ENCODE measurements at regions not wholly inside any gene's neighbourhood (a gene's known extent, or its start where the extent isn't known, plus 50 kb on each side); places are given as distances from the start of the nearest gene placed in this dataset.

GRCh38 chr1:110752941-110753725 lies 78.4 kb upstream of the KCNA3 start:
- no peak overlapping the region for H3K27ac Mint-ChIP-seq
- no peak for DNase-seq (ENCODE audit: low spot score)
- peaks cover 48% of the 10 kb centered on the region for H3K27me3 Mint-ChIP-seq (ENCODE audit: low read depth)
- intact Hi-C loops (cut with micrococcal nuclease): no loop called here
- no peaks in the 10 kb centered on the region for H3K36me3 Mint-ChIP-seq (ENCODE audit: low read depth)
- no peak overlapping the region for H3K4me3 Mint-ChIP-seq (ENCODE audit: low read depth)
- H3K9me3 Mint-ChIP-seq: no peaks in the 10 kb centered on the region
- H3K4me1 Mint-ChIP-seq (ENCODE audit: low read depth): peaks cover 4% of the 10 kb centered on the region

- H3K36me3 Mint-ChIP-seq (ENCODE audit: low read depth): no peaks in the 10 kb centered on the region
- intact Hi-C loops (cut with micrococcal nuclease): no loop called here
- no peaks in the 10 kb centered on the region for H3K9me3 Mint-ChIP-seq
- no peak for DNase-seq (ENCODE audit: low spot score)
- H3K4me3 Mint-ChIP-seq (ENCODE audit: low read depth): no peak overlapping the region
- H3K4me1 Mint-ChIP-seq (ENCODE audit: low read depth): peaks cover 4% of the 10 kb centered on the region
- H3K27me3 Mint-ChIP-seq (ENCODE audit: low read depth): peaks cover 33% of the 10 kb centered on the region
- H3K27ac Mint-ChIP-seq: no peak overlapping the region
Measured at GRCh38 chr1:110750562-110750961, 75.8 kb upstream of the KCNA3 start.

GRCh38 chr1:110749960-110750359 lies 75.2 kb upstream of the KCNA3 start:
- Mint-ChIP-seq H3K27me3 (ENCODE audit: low read depth) (peaks cover 33% of the 10 kb centered on the region), H3K4me1 (ENCODE audit: low read depth) (peaks cover 4% of the 10 kb centered on the region), H3K27ac (no peak overlapping the region), H3K9me3 (no peaks in the 10 kb centered on the region), H3K36me3 (ENCODE audit: low read depth) (no peaks in the 10 kb centered on the region), H3K4me3 (ENCODE audit: low read depth) (no peak overlapping the region)
- DNase-seq (ENCODE audit: low spot score): no peak
- intact Hi-C loops (cut with micrococcal nuclease): no loop called here

- intact Hi-C loops (cut with micrococcal nuclease): no loop called here
- Mint-ChIP-seq H3K36me3 (ENCODE audit: low read depth) (no peaks in the 10 kb centered on the region), H3K9me3 (no peaks in the 10 kb centered on the region), H3K27me3 (ENCODE audit: low read depth) (peaks cover 45% of the 10 kb centered on the region), H3K4me1 (ENCODE audit: low read depth) (peaks cover 4% of the 10 kb centered on the region), H3K27ac (no peak overlapping the region), H3K4me3 (ENCODE audit: low read depth) (no peak overlapping the region)
- DNase-seq (ENCODE audit: low spot score): peak; percentile 29
Measured at GRCh38 chr1:110746644-110747259, 72.0 kb upstream of the KCNA3 start.

GRCh38 chr1:110743397-110743796 lies 68.7 kb upstream of the KCNA3 start:
- no peaks in the 10 kb centered on the region for H3K36me3 Mint-ChIP-seq (ENCODE audit: low read depth)
- H3K9me3 Mint-ChIP-seq: no peaks in the 10 kb centered on the region
- DNase-seq (ENCODE audit: low spot score): no peak
- H3K4me1 Mint-ChIP-seq (ENCODE audit: low read depth): no peaks in the 10 kb centered on the region
- peaks cover 35% of the 10 kb centered on the region for H3K27me3 Mint-ChIP-seq (ENCODE audit: low read depth)
- no peak overlapping the region for H3K27ac Mint-ChIP-seq
- intact Hi-C loops (cut with micrococcal nuclease): no loop called here
- no peak overlapping the region for H3K4me3 Mint-ChIP-seq (ENCODE audit: low read depth)

- intact Hi-C loops (cut with micrococcal nuclease): no loop called here
- Mint-ChIP-seq H3K27me3 (ENCODE audit: low read depth) (peaks cover 14% of the 10 kb centered on the region), H3K36me3 (ENCODE audit: low read depth) (no peaks in the 10 kb centered on the region), H3K4me3 (ENCODE audit: low read depth) (no peak overlapping the region), H3K9me3 (no peaks in the 10 kb centered on the region), H3K4me1 (ENCODE audit: low read depth) (no peaks in the 10 kb centered on the region), H3K27ac (no peak overlapping the region)
- DNase-seq (ENCODE audit: low spot score): no peak
Measured at GRCh38 chr1:110736900-110737605, 62.3 kb upstream of the KCNA3 start.

- Mint-ChIP-seq H3K4me3 (ENCODE audit: low read depth) (no peak overlapping the region), H3K27me3 (ENCODE audit: low read depth) (peaks cover 7% of the 10 kb centered on the region), H3K9me3 (no peaks in the 10 kb centered on the region), H3K4me1 (ENCODE audit: low read depth) (no peaks in the 10 kb centered on the region), H3K36me3 (ENCODE audit: low read depth) (no peaks in the 10 kb centered on the region), H3K27ac (no peak overlapping the region)
- intact Hi-C loops (cut with micrococcal nuclease): no loop called here
- DNase-seq (ENCODE audit: low spot score): no peak
Measured at GRCh38 chr1:110734133-110734680, 59.5 kb upstream of the KCNA3 start.

- no peaks in the 10 kb centered on the region for H3K9me3 Mint-ChIP-seq
- H3K27ac Mint-ChIP-seq: no peak overlapping the region
- H3K36me3 Mint-ChIP-seq (ENCODE audit: low read depth): no peaks in the 10 kb centered on the region
- intact Hi-C loops (cut with micrococcal nuclease): no loop called here
- peaks cover 7% of the 10 kb centered on the region for H3K27me3 Mint-ChIP-seq (ENCODE audit: low read depth)
- H3K4me3 Mint-ChIP-seq (ENCODE audit: low read depth): no peak overlapping the region
- H3K4me1 Mint-ChIP-seq (ENCODE audit: low read depth): peaks cover 19% of the 10 kb centered on the region
- no peak for DNase-seq (ENCODE audit: low spot score)
Measured at GRCh38 chr1:110731529-110731928, 56.8 kb upstream of the KCNA3 start.

- Mint-ChIP-seq H3K27ac (peak overlapping the region; percentile 44), H3K4me3 (ENCODE audit: low read depth) (no peak overlapping the region)
Measured at GRCh38 chr1:110728388-110729001, 53.8 kb upstream of the KCNA3 start.

GRCh38 chr1:110727246-110727645 lies 52.5 kb upstream of the KCNA3 start:
- peak overlapping the region; percentile 38 for H3K4me3 Mint-ChIP-seq (ENCODE audit: low read depth)
- intact Hi-C loops (cut with micrococcal nuclease): no loop called here

More at GRCh38 chr1:110728388-110729001, 53.8 kb upstream of the KCNA3 start:
- no peak for DNase-seq (ENCODE audit: low spot score)
- intact Hi-C loops (cut with micrococcal nuclease): no loop called here
- Mint-ChIP-seq H3K9me3 (no peaks in the 10 kb centered on the region), H3K27me3 (ENCODE audit: low read depth) (peaks cover 5% of the 10 kb centered on the region), H3K36me3 (ENCODE audit: low read depth) (no peaks in the 10 kb centered on the region), H3K4me1 (ENCODE audit: low read depth) (peaks cover 28% of the 10 kb centered on the region)

GRCh38 chr1:110726755-110727154 lies 52.0 kb upstream of the KCNA3 start:
- peaks cover 28% of the 10 kb centered on the region for H3K4me1 Mint-ChIP-seq (ENCODE audit: low read depth)
- H3K4me3 Mint-ChIP-seq (ENCODE audit: low read depth): peak overlapping the region; percentile 38
- H3K36me3 Mint-ChIP-seq (ENCODE audit: low read depth): no peaks in the 10 kb centered on the region
- H3K27ac Mint-ChIP-seq: peak overlapping the region; percentile 15
- H3K9me3 Mint-ChIP-seq: no peaks in the 10 kb centered on the region
- H3K27me3 Mint-ChIP-seq (ENCODE audit: low read depth): peaks cover 2% of the 10 kb centered on the region
- no peak for DNase-seq (ENCODE audit: low spot score)
- intact Hi-C loops (cut with micrococcal nuclease): no loop called here

More at GRCh38 chr1:110727246-110727645, 52.5 kb upstream of the KCNA3 start:
- Mint-ChIP-seq H3K27me3 (ENCODE audit: low read depth) (peaks cover 2% of the 10 kb centered on the region), H3K4me1 (ENCODE audit: low read depth) (peaks cover 28% of the 10 kb centered on the region), H3K9me3 (no peaks in the 10 kb centered on the region), H3K36me3 (ENCODE audit: low read depth) (no peaks in the 10 kb centered on the region), H3K27ac (no peak overlapping the region)
- no peak for DNase-seq (ENCODE audit: low spot score)
